GM12878 (cell line): ENCODE measurements at regions not wholly inside any gene's neighbourhood (a gene's known extent, or its start where the extent isn't known, plus 50 kb on each side); places are given as distances from the start of the nearest gene placed in this dataset.

Experiments
- ATAC-seq: fragments of 200-7000 bp; cut with Tn5 transposase; 3 replicates; pipeline ENCODE4 v1.9.1; 2020; ENCODE audit warnings: mild to moderate bottlenecking, moderate library complexity
- BruUV-seq: library from RNA; stranded (reverse); fragments of 400-500 nt; replicated peaks from 2 replicates; lab custom pipeline; 2021; lab: Mats Ljungman, UMichigan
- CTCF ChIA-PET: fragments of 300-600 bp; sonication (Branson Sonifier 250); formaldehyde crosslinking; extraction: SDS; loops from one replicate; lab custom pipeline; 2021; ENCODE audit warnings: inconsistent platforms; lab: Yijun Ruan, JAX
- POLR2A ChIA-PET: fragments of 350-600 bp; formaldehyde crosslinking; extraction: SDS; loops from one replicate; lab custom pipeline; 2021; ENCODE audit warnings: inconsistent platforms; lab: Charles Lee
- RAD21 ChIA-PET: fragments of 300-600 bp; sonication (Branson Sonifier 250); formaldehyde crosslinking; loops from one replicate; lab custom pipeline; 2023; ENCODE audit warnings: antibody characterized with exemption; ENCODE audit not compliant: unreplicated experiment; lab: Charles Lee
- SMC1A ChIA-PET: fragments of 300-600 bp; sonication (Branson Sonifier 250); formaldehyde crosslinking; loops from one replicate; lab custom pipeline; 2023; ENCODE audit not compliant: unreplicated experiment, uncharacterized antibody; lab: Charles Lee
- DNase-seq: peaks from one replicate; pipeline ENCODE4 v3.0.0-alpha.2; 2011; ENCODE audit warnings: low read depth, low spot score
- FAIRE-seq: peaks from 3 replicates; lab custom pipeline; 2011; peaks lifted over from hg19 to GRCh38; lab: Jason Lieb, UNC
- H2AFZ ChIP-seq: 2 replicates; pipeline ENCODE4 v1.6.0; 2011; ENCODE audit warnings: low read depth, low read length, control low read depth; ENCODE audit not compliant: control insufficient read depth
- H3K27ac ChIP-seq: 2 replicates; pipeline ENCODE4 v1.5.1; 2011; ENCODE audit warnings: control low read depth; ENCODE audit not compliant: control insufficient read depth, insufficient read depth
- H3K27me3 ChIP-seq, 2 experiments: replicated peaks in 1 of 2; 2 replicates each; pipeline versions ENCODE4 v1.6.0 to v1.6.1; 2011; ENCODE audit warnings: low read length in 1 of 2; ENCODE audit not compliant: control insufficient read depth in 2 of 2, insufficient read depth in 2 of 2
- H3K36me3 ChIP-seq, 2 experiments: 2 replicates each; pipeline ENCODE4 v1.5.1; 2011; ENCODE audit warnings: low read length in 1 of 2; ENCODE audit not compliant: control insufficient read depth in 2 of 2, insufficient read depth in 2 of 2
- H3K4me1 ChIP-seq: 2 replicates; pipeline ENCODE4 v1.6.1; 2011; ENCODE audit warnings: mild to moderate bottlenecking, low read length, moderate library complexity, mixed read lengths; ENCODE audit not compliant: control insufficient read depth, insufficient read depth
- H3K4me2 ChIP-seq: 2 replicates; pipeline ENCODE4 v1.6.0; 2011; ENCODE audit warnings: control low read depth; ENCODE audit not compliant: control insufficient read depth, insufficient read depth
- H3K4me3 ChIP-seq: fragments of 200-600 bp; sonication (generic); 2 replicates; pipeline ENCODE4 v1.5.1; 2016
- H3K79me2 ChIP-seq: 2 replicates; pipeline ENCODE4 v1.6.0; 2011; ENCODE audit warnings: low read length; ENCODE audit not compliant: control insufficient read depth, insufficient read depth
- H3K9ac ChIP-seq: 2 replicates; pipeline ENCODE4 v1.8.0; 2011; ENCODE audit warnings: low read length, control low read depth, mixed read lengths; ENCODE audit not compliant: control insufficient read depth, insufficient read depth
- H3K9me3 ChIP-seq: replicated peaks from 3 replicates; pipeline ENCODE4 v1.5.1; 2011; ENCODE audit warnings: mild to moderate bottlenecking, low read length; ENCODE audit not compliant: control insufficient read depth, insufficient read depth
- H4K20me1 ChIP-seq: 2 replicates; pipeline ENCODE4 v1.6.0; 2011; ENCODE audit not compliant: control insufficient read depth, insufficient read depth
- BHLHE40 ChIP-seq, 2 experiments: fragments of 450-650 bp in 1 of 2; IDR thresholded peaks; 2 replicates each; pipeline ENCODE4 v1.6.1; 2011 to 2017; ENCODE audit warnings: low read depth in 2 of 2, borderline replicate concordance in 1 of 2, improper control_type of control experiment in 1 of 2, low read length in 1 of 2, mild to moderate bottlenecking in 1 of 2
- E4F1 ChIP-seq: fragments of 450-650 bp; IDR thresholded peaks from 2 replicates; pipeline ENCODE4 v1.6.1; 2018; ENCODE audit warnings: borderline replicate concordance, mild to moderate bottlenecking; ENCODE audit not compliant: partially characterized antibody
- EP300 ChIP-seq, 2 experiments: fragments of 150-350 bp in 1 of 2; IDR thresholded peaks; 2 replicates each; pipeline ENCODE4 v1.6.1; 2011 to 2012; ENCODE audit warnings: low read depth in 2 of 2, low read length in 2 of 2, borderline replicate concordance in 1 of 2, improper control_type of control experiment in 1 of 2, inconsistent platforms in 1 of 2; ENCODE audit not compliant: control insufficient read depth in 1 of 2
- MEF2A ChIP-seq: IDR thresholded peaks from 2 replicates; pipeline ENCODE4 v1.6.1; 2011; ENCODE audit warnings: low read depth, mild to moderate bottlenecking, low read length, moderate library complexity; ENCODE audit not compliant: insufficient read depth
- MEF2B ChIP-seq: fragments of 450-650 bp; IDR thresholded peaks from 2 replicates; pipeline ENCODE4 v1.6.1; 2018; ENCODE audit warnings: mild to moderate bottlenecking, moderate library complexity; ENCODE audit not compliant: partially characterized antibody, poor library complexity, severe bottlenecking
- NFXL1 ChIP-seq: fragments of 450-650 bp; IDR thresholded peaks from 2 replicates; pipeline ENCODE4 v1.6.1; 2017; ENCODE audit warnings: antibody characterized with exemption, mild to moderate bottlenecking, borderline replicate concordance
- NFYB ChIP-seq: IDR thresholded peaks from 2 replicates; pipeline ENCODE4 v1.6.1; 2011; ENCODE audit warnings: low read depth, mild to moderate bottlenecking, low read length, improper control_type of control experiment, moderate library complexity; ENCODE audit not compliant: insufficient read depth
- RAD21 ChIP-seq: IDR thresholded peaks from 2 replicates; pipeline ENCODE4 v1.6.1; 2011; ENCODE audit warnings: mild to moderate bottlenecking, low read depth, low read length, moderate library complexity; ENCODE audit not compliant: insufficient read depth
- RELA ChIP-seq: fragments of 450-650 bp; IDR thresholded peaks from 2 replicates; pipeline ENCODE4 v1.8.0; 2014; ENCODE audit warnings: borderline replicate concordance; ENCODE audit not compliant: partially characterized antibody
- SMC3 ChIP-seq: IDR thresholded peaks from 2 replicates; pipeline ENCODE4 v1.6.1; 2011; ENCODE audit warnings: low read length, improper control_type of control experiment, borderline replicate concordance
- SPI1 ChIP-seq: IDR thresholded peaks from 2 replicates; pipeline ENCODE4 v1.6.1; 2011; ENCODE audit warnings: low read depth, mild to moderate bottlenecking, low read length, moderate library complexity, borderline replicate concordance; ENCODE audit not compliant: insufficient read depth
- SREBF2 ChIP-seq: IDR thresholded peaks from 2 replicates; pipeline ENCODE4 v1.6.1; 2012; ENCODE audit warnings: mild to moderate bottlenecking, low read length
- SUPT20H ChIP-seq: IDR thresholded peaks from 2 replicates; pipeline ENCODE4 v1.6.1; 2011; ENCODE audit warnings: low read depth, mild to moderate bottlenecking, low read length, moderate library complexity, borderline replicate concordance; ENCODE audit not compliant: control insufficient read depth
- ZBTB40 ChIP-seq: fragments of 450-650 bp; IDR thresholded peaks from 2 replicates; pipeline ENCODE4 v1.6.1; 2016; ENCODE audit warnings: mild to moderate bottlenecking, moderate library complexity, borderline replicate concordance
- ZNF384 ChIP-seq: IDR thresholded peaks from 2 replicates; pipeline ENCODE4 v1.6.1; 2012; ENCODE audit warnings: low read depth, mild to moderate bottlenecking, low read length, improper control_type of control experiment, borderline replicate concordance
- ZNF622 ChIP-seq: fragments of 450-650 bp; IDR thresholded peaks from 2 replicates; pipeline ENCODE4 v1.6.1; 2017; ENCODE audit warnings: mild to moderate bottlenecking, inconsistent platforms
- ZSCAN29 ChIP-seq: fragments of 450-650 bp; IDR thresholded peaks from 2 replicates; pipeline ENCODE4 v1.6.1; 2017; ENCODE audit warnings: mild to moderate bottlenecking, moderate library complexity
- WGBS: methylation state at CpG from one replicate; pipeline ENCODE4 v1.1.6; 2016; ENCODE audit warnings: low lambda C conversion rate; ENCODE audit not compliant: insufficient replicate concordance, insufficient coverage; ENCODE audit errors: missing lambda C conversion rate; 5-methylcytosine and 5-hydroxymethylcytosine counted together
- in situ Hi-C: fragments of 300-500 bp; cut with MboI; formaldehyde crosslinking; loops from 9 replicates; pipeline ENCODE4 v1.14.3; 2018; ENCODE audit warnings: mixed read lengths
- intact Hi-C: fragments of 100-400 bp; cut with micrococcal nuclease; formaldehyde crosslinking; loops from one replicate; pipeline ENCODE4 v1.14.2; 2022; ENCODE audit not compliant: unreplicated experiment

GRCh38 chr7:142357953-142358520, 100.2 kb upstream of the PRSS58 start:
- ChIA-PET SMC1A (interaction anchor here (1.4 to 1.9 kb wide), 2 partner anchors 27 to 28 kb away, joined by 3 to 4 read pairs; no protein-coding TSS in a partner anchor), RAD21 (no interaction called here), POLR2A (no interaction called here), CTCF (interaction anchor here (1.1 to 1.9 kb wide), 3 partner anchors 11 to 120 kb away, joined by 3 to 9 read pairs (median 4); no protein-coding TSS in a partner anchor)
- Histone ChIP-seq H3K4me1 (no peaks in the 10 kb centered on the region), H3K79me2 (no peaks in the 10 kb centered on the region), H3K9me3 (no peaks in the 10 kb centered on the region), H3K9ac (no peak overlapping the region), H3K4me3 (no peak overlapping the region), H3K27me3 (no peaks in the 10 kb centered on the region; a peak in 2 of 4 replicates), H3K27ac (no peak overlapping the region), H4K20me1 (no peaks in the 10 kb centered on the region), H2AFZ (peak overlapping the region; percentile 59), H3K4me2 (no peak overlapping the region), H3K36me3 (no peaks in the 10 kb centered on the region)
- FAIRE-seq (peak; percentile 93), ATAC-seq (peak; percentile 97), DNase-seq (peak; percentile 5)
- in situ Hi-C loops (no loop called here), intact Hi-C loops (no loop called here)
- WGBS, result 0% methylated on average over 2 of the region's 2 CpGs
- BruUV-seq, result no TSS peak
- no peak for TF ChIP-seq MEF2A
- TF ChIP-seq SUPT20H, result no peak
- TF ChIP-seq SMC3, result peak; percentile 16; the same call in 1 of the 2 replicates
- TF ChIP-seq NFXL1, result no peak
- 0 out of 2 replicates have a peak, but pooled peaks have one; percentile 2 for TF ChIP-seq SPI1
- TF ChIP-seq ZNF622, result no peak
- no peak for TF ChIP-seq MEF2B
- TF ChIP-seq RAD21, result peak; percentile 55
- TF ChIP-seq RELA, result no peak
- no peak for TF ChIP-seq E4F1
- TF ChIP-seq ZBTB40, result no peak
- no peak for TF ChIP-seq ZSCAN29
- TF ChIP-seq SREBF2, result no peak
- TF ChIP-seq BHLHE40 (IDR thresholded peaks at IDR 0.05; ENCODE audit: borderline replicate concordance in 1 of 2, low read depth in 2 of 2, low read length in 1 of 2), result no peak
- TF ChIP-seq EP300 (IDR thresholded peaks at IDR 0.05; ENCODE audit: borderline replicate concordance in 1 of 2, control insufficient read depth in 1 of 2, low read depth in 2 of 2, low read length in 2 of 2), result no peak
- no peak for TF ChIP-seq NFYB
- TF ChIP-seq ZNF384, result no peak
